Adipocyte (in vitro differentiated cells): ENCODE measurements at regions not wholly inside any gene's neighbourhood (a gene's known extent, or its start where the extent isn't known, plus 50 kb on each side); places are given as distances from the start of the nearest gene placed in this dataset.

Experiments
- DNase-seq: peaks from one replicate; pipeline ENCODE4 v3.0.0-alpha.2; 2015; ENCODE audit warnings: low read depth
- H3K27me3 ChIP-seq: replicated peaks from 2 replicates; pipeline ENCODE4 v1.7.0; 2013; ENCODE audit warnings: mild to moderate bottlenecking, low read length, moderate library complexity; ENCODE audit not compliant: control insufficient read depth, insufficient read depth
- H3K36me3 ChIP-seq: 2 replicates; pipeline ENCODE4 v1.7.0; 2013; ENCODE audit warnings: low read length, mild to moderate bottlenecking, moderate library complexity; ENCODE audit not compliant: control insufficient read depth, insufficient read depth, severe bottlenecking
- H3K4me1 ChIP-seq: 2 replicates; pipeline ENCODE4 v1.7.0; 2013; ENCODE audit warnings: mild to moderate bottlenecking, low read length, moderate library complexity; ENCODE audit not compliant: control insufficient read depth, insufficient read depth
- H3K4me3 ChIP-seq: 2 replicates; pipeline ENCODE4 v1.7.0; 2013; ENCODE audit warnings: mild to moderate bottlenecking, low read length, moderate library complexity
- H3K9ac ChIP-seq: 2 replicates; pipeline ENCODE4 v1.7.0; 2013; ENCODE audit warnings: mild to moderate bottlenecking, low read length, moderate library complexity
- H3K9me3 ChIP-seq: 2 replicates; pipeline ENCODE4 v1.7.0; 2013; ENCODE audit warnings: mild to moderate bottlenecking, low read length, moderate library complexity; ENCODE audit not compliant: control insufficient read depth

DNA sequence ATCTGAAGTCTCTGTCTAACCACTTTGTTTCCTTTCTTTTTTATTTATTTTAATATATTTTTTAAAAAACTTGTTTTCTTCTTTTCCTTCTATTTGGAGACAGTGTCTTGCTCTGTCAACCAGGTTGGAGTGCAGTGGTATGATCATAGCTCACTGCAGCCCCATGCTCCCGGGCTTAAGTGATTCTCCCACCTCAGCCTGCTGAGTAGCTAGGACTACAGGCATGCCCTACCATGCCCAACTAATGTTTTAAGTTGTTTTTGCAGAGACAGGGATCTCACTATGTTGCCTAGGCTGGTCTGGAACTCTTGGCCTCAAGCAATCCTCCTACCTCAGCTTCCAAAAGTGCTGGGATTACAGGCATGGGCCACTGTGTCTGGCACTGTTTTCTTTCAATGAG is 81.1 kb upstream of the TLK1 start:
- Histone ChIP-seq H3K4me1 (peaks cover 12% of the 10 kb centered on the region), H3K27me3 (no peaks in the 10 kb centered on the region)
- no peak for DNase-seq

DNA sequence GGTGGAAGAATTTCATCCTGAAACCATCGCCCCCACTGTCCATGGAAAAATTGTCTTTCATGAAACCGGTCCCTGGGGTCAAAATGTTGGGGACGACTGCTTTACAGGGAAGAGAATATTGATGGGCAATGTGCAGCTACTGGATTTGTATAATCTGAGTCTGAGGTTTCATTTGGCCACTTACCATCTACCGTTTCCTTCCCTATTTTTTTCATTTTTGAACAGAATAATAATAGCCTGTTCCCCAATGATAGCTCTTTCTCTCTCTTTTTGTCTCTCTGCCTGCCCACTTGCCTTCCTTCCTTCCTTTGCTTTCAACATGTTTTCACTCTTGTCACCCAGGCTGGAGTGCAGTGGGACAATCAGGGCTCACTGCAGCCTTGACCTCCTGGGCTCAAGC is 78.3 kb upstream of the TLK1 start:
- no peak overlapping the region for H3K4me3 ChIP-seq
- no peaks in the 10 kb centered on the region for H3K27me3 ChIP-seq
- H3K4me1 ChIP-seq = no peaks in the 10 kb centered on the region
- H3K9ac ChIP-seq = no peak overlapping the region
- H3K36me3 ChIP-seq = no peaks in the 10 kb centered on the region
- DNase-seq = no peak
- H3K9me3 ChIP-seq = peaks cover 4% of the 10 kb centered on the region

More for the DNA sequence above, 81.1 kb upstream of the TLK1 start:
- no peak overlapping the region for H3K4me3 ChIP-seq
- H3K36me3 ChIP-seq = no peaks in the 10 kb centered on the region
- H3K9ac ChIP-seq = no peak overlapping the region
- H3K9me3 ChIP-seq = peaks cover 17% of the 10 kb centered on the region

DNA sequence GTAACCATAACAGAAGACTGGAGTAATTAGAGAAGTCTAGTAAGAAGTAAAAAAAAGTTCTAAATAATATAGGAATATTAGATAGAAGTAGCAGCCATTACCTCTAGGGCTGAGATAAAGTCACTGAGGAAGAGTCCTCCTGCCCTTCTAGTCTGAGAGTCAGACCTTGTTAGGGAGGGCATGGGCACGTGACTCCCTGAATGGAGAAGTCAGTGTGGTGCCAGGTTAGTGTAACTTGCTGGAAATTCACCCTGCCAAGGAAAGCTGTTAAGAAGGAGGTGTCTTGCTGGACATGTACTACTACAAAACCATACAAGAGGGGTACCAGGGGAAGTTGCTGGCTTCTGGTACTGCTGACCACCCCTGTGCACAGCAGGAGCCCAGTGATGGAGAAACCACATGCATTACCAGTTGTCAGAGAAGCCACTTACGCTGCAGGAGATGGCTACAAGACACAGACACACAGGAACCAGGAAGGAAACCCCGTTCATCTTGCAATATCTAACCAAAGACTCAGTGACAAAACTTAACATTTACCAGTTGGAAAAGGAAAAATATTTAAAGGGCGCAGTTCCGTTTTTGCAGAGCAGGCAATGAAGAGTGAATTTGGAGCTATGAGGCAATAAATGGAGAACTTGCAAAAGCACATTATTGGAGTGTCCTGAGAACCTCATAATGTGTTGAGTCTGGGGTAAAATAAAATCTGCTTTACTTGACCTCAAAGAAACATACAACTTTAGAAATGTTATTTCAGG is 77.2 kb upstream of the TLK1 start:
- Histone ChIP-seq H3K9me3 (peaks cover 4% of the 10 kb centered on the region), H3K4me1 (no peaks in the 10 kb centered on the region), H3K9ac (no peak overlapping the region), H3K4me3 (no peak overlapping the region), H3K27me3 (no peaks in the 10 kb centered on the region), H3K36me3 (no peaks in the 10 kb centered on the region)
- no peak for DNase-seq

DNA sequence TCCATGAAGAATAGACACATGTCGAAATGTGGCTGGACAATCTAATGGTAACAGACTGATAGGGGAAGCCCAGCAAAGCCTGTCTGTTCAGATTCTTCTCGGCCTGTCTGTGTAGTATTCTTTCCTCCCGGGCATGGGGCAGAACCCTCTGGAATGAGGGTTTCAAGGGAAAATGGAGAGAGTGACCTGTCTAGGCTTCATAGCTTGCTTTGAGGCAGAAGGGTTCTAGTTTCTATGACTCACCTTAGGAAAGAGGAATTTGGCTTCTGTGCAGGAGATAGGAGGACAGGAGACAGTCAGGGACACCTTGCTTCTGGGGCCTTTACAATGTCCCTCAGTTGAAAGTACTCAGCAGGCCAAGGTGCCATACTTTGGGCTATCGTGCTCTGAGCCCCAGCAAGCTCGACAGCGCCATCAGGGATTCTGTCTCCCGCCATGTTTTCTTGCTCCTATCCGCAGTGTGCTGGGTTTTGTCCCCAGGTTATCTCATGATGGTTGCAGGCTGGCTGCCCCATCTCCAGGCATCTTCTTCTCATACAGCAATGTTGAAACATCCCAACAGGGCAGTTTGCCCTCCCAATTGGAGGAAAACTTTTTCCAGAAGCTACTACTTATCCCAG is 74.7 kb upstream of the TLK1 start:
- no peak overlapping the region for H3K9ac ChIP-seq
- H3K36me3 ChIP-seq = no peaks in the 10 kb centered on the region
- no peaks in the 10 kb centered on the region for H3K27me3 ChIP-seq
- DNase-seq = no peak
- H3K9me3 ChIP-seq = peaks cover 4% of the 10 kb centered on the region
- no peak overlapping the region for H3K4me3 ChIP-seq
- peaks cover 7% of the 10 kb centered on the region for H3K4me1 ChIP-seq

DNA sequence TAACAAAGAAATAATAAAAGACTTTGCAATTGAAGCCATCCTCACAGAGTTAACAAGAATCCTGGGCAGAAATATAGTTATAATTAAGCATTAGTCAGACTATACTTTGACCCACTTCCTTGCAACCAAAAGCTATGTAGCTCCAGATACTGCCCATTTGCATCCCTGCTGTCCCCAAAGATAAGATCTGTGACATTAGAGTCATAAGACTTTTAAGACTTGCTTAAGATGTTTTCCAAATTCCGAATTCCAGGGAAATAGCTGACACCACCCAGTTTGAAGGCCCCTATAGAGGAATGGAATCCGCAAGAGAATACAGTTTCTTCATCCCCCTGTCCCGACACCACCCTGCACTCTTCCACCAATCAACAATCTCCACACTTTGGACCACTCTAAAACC is 69.5 kb upstream of the TLK1 start:
- Histone ChIP-seq H3K36me3 (no peaks in the 10 kb centered on the region), H3K9ac (no peak overlapping the region)
- DNase-seq = no peak

DNA sequence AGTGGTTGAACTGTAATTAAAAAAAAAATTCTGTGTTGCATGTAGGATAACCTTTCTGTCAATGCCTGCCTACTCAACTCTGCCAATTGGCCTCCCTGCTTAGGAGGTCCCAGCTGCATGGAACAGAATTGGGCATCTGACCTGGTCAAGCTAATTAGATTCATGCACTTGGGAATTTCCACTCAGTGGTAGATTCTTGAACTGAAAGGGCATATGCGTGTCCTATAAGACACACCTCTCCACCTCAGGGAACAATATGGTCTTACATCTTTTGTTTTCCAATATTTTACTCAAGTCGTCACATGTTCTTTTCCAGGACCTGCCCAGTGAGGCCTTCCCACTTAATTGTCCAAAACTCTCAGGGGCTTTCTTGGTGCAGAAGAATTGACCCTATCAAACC is 68.1 kb upstream of the TLK1 start:
- H3K4me3 ChIP-seq = no peak overlapping the region
- H3K9me3 ChIP-seq = peaks cover 3% of the 10 kb centered on the region
- H3K27me3 ChIP-seq = no peaks in the 10 kb centered on the region
- no peak overlapping the region for H3K9ac ChIP-seq
- no peaks in the 10 kb centered on the region for H3K36me3 ChIP-seq
- peaks cover 35% of the 10 kb centered on the region for H3K4me1 ChIP-seq
- DNase-seq = no peak

More for the DNA sequence above, 69.5 kb upstream of the TLK1 start:
- H3K27me3 ChIP-seq = no peaks in the 10 kb centered on the region
- H3K9me3 ChIP-seq = no peaks in the 10 kb centered on the region
- H3K4me1 ChIP-seq = peaks cover 29% of the 10 kb centered on the region
- peak overlapping the region; percentile 24 for H3K4me3 ChIP-seq

DNA sequence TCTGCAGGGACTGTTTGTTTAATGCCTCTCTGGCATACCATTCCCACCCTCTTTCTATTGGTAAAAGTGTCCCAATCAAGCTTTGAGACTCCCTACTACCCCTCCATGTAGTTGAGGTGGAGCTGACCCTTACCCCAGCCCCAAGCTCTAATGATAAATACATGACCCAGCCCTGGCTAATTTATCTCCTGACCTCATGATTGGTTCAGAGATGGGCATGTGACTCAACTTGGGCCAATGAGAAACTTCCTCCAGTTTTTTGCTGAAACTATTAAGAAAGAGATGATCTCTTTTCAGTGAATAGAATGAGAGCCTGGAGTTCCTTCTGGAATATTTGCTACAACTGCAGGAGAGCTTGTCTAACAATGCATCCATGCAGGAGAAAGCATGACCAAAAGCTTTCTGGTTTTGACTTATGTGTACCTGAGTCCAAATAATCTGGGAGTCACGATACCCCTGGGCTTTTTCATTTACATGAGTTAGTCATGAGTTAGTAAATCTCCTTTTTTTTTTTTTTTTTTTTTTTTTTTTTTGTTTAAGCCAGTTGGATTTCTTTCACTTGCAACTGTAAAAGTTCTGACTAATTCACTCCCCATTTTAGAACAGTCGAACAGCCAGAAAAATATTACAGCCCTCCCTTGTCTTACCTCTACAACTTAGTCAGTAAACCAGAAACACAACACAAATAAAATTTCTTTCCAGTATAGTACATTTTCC is 66.5 kb upstream of the TLK1 start:
- H3K9ac ChIP-seq = no peak overlapping the region
- no peaks in the 10 kb centered on the region for H3K27me3 ChIP-seq
- H3K4me3 ChIP-seq = peak overlapping the region; percentile 53
- peaks cover 35% of the 10 kb centered on the region for H3K4me1 ChIP-seq
- H3K9me3 ChIP-seq = peaks cover 3% of the 10 kb centered on the region
- no peaks in the 10 kb centered on the region for H3K36me3 ChIP-seq
- no peak for DNase-seq

DNA sequence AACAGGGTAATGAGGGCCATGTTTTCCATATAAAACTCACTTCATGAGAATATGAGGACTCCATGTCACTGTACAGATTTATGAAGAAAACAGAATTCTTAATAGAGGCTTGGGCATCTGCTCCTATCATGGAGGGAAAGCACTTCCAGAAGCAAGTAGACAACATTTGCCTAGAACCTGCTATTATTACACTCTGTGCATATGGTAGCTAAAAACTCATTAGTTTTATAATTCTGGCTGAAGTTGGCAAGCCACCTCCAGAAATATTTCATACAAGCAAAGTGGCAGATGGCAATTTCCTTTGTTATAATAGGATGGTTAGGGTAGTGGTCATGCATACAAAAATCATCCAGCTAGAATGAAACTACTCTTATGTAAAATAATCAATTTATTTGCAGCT is 65.8 kb upstream of the TLK1 start:
- peaks cover 3% of the 10 kb centered on the region for H3K9me3 ChIP-seq
- peaks cover 35% of the 10 kb centered on the region for H3K4me1 ChIP-seq
- no peak overlapping the region for H3K9ac ChIP-seq
- no peaks in the 10 kb centered on the region for H3K36me3 ChIP-seq
- DNase-seq = no peak
- no peak overlapping the region for H3K4me3 ChIP-seq
- no peaks in the 10 kb centered on the region for H3K27me3 ChIP-seq

DNA sequence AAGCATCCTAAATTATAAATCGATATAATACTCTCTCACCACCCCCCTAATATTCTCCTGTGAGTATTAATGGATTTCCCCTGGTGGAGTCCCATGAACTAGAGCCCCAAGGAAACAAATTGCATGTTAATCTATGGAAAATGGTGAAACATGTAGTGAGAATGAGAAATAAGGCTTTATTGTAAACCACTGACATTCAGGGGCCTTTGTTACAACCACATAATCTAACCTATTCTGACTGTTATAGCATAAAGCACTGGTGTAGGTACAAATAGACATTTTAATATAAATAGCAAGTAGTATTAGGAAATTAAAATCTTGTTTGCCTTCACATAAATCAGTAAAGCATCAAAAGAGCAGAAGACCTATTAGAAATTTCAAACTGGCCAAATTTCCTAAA is 65.3 kb upstream of the TLK1 start:
- H3K9ac ChIP-seq = no peak overlapping the region

DNA sequence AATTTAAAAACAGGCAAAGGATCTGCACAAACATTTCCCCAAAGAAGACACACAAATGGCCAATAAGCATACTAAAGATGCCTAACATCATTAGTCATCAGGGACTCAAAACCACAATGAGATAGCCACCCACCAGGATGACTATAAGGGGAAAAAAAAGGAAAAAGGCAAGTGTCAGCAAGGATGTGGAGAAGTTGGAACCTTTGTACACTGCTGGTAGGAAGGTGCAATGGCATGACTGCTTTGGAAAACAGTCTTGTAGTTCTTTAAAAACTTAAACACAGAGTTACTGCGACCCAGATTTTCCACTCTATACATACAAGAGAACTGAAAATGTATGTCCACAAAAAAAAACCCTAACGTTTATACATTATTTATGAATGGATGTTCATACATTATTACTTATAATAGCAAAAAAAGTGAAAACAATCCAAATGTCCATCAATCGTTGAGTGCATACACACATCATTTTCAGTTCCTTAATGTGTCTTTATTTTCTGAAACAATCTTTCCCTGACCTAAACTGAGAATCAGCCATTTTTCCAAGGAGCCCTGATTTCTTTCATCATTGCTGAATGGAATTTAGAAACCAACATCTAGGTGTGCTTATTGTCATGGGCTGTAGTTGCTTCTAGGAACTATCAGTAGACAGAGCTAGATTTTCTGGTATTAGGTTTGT is 64.7 kb upstream of the TLK1 start:
- peaks cover 3% of the 10 kb centered on the region for H3K9me3 ChIP-seq
- DNase-seq = peak; percentile 75
- no peaks in the 10 kb centered on the region for H3K27me3 ChIP-seq
- H3K9ac ChIP-seq = no peak overlapping the region
- peaks cover 29% of the 10 kb centered on the region for H3K4me1 ChIP-seq
- no peaks in the 10 kb centered on the region for H3K36me3 ChIP-seq
- no peak overlapping the region for H3K4me3 ChIP-seq

More for the DNA sequence above, 65.3 kb upstream of the TLK1 start:
- Histone ChIP-seq H3K9me3 (peaks cover 3% of the 10 kb centered on the region), H3K4me1 (peaks cover 34% of the 10 kb centered on the region), H3K27me3 (no peaks in the 10 kb centered on the region), H3K36me3 (no peaks in the 10 kb centered on the region), H3K4me3 (no peak overlapping the region)
- no peak for DNase-seq

DNA sequence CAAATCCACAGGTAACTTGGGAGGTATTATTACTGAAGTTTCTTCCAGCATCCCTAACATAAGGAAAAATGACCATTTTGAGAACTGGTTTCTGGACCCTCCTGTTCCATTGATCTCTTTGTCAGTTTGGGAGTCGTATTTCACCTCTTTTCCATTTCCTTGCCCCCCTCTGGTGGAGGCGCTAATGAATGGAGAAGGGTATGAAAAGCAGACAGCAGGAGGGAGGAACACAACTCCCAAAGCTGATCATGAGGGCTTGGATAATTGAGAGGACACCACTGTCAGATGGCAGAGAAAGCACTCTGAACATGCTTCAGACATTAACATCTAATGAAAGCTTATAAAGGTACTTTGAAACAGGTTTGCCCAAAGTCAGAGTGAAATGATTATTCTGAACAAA is 56.6 kb upstream of the TLK1 start:
- Histone ChIP-seq H3K36me3 (no peaks in the 10 kb centered on the region), H3K4me3 (no peak overlapping the region), H3K4me1 (no peaks in the 10 kb centered on the region), H3K9me3 (peaks cover 6% of the 10 kb centered on the region), H3K27me3 (no peaks in the 10 kb centered on the region), H3K9ac (no peak overlapping the region)
- no peak for DNase-seq
